Muscle of arm (tissue), 1 donor: ENCODE measurements at regions not wholly inside any gene's neighbourhood (a gene's known extent, or its start where the extent isn't known, plus 50 kb on each side); places are given as distances from the start of the nearest gene placed in this dataset.

Experiments used
- DNase-seq: peaks from one replicate; pipeline ENCODE4 v3.0.0-alpha.2; 2013

GRCh38 chr5:110996742-110997141 is 74.8 kb upstream of the TSLP start:
- DNase-seq: no peak

- no peak for DNase-seq
These were observed 69.5 kb upstream of the TSLP start for GRCh38 chr5:111002036-111002435.

- DNase-seq: no peak
These were observed 67.9 kb upstream of the TSLP start for GRCh38 chr5:111003623-111004022.

- no peak for DNase-seq
These were observed 67.2 kb upstream of the TSLP start for GRCh38 chr5:111004291-111004690.

GRCh38 chr5:111010783-111011182 is 60.7 kb upstream of the TSLP start:
- no peak for DNase-seq

- DNase-seq: no peak
These were observed 58.5 kb upstream of the TSLP start for GRCh38 chr5:111013011-111013410.

- DNase-seq: no peak
These were observed 54.7 kb upstream of the TSLP start for GRCh38 chr5:111016801-111017200.

- no peak for DNase-seq
These were observed 53.8 kb upstream of the TSLP start for GRCh38 chr5:111017731-111018130.
